Neural cell (in vitro differentiated cells): ENCODE measurements at regions not wholly inside any gene's neighbourhood (a gene's known extent, or its start where the extent isn't known, plus 50 kb on each side); places are given as distances from the start of the nearest gene placed in this dataset.

Experiments used
- H2AFZ ChIP-seq: fragments of 200-600, 300-800 bp; sonication (generic), shearing (Covaris generic); 2 replicates; pipeline ENCODE4 v1.6.0; 2014; ENCODE audit warnings: low read depth, mild to moderate bottlenecking, antibody characterized with exemption, low read length, moderate library complexity
- H3F3A ChIP-seq: fragments of 200-600 bp; shearing (Covaris generic); 2 replicates; pipeline ENCODE4 v1.6.1; 2016; ENCODE audit warnings: mild to moderate bottlenecking, moderate library complexity, mixed read lengths, antibody characterized with exemption, low read length; ENCODE audit not compliant: insufficient read depth, poor library complexity, severe bottlenecking
- H3K27ac ChIP-seq: fragments of 200-600, 300-800 bp; sonication (generic), shearing (Covaris generic); 2 replicates; pipeline ENCODE4 v1.5.1; 2014; ENCODE audit warnings: mild to moderate bottlenecking, low read length, moderate library complexity
- H3K27me3 ChIP-seq: fragments of 300-800, 200-600 bp; sonication (generic), shearing (Covaris generic); 2 replicates; pipeline ENCODE4 v1.6.0; 2014; ENCODE audit warnings: mild to moderate bottlenecking, low read depth, low read length, moderate library complexity; ENCODE audit not compliant: insufficient read depth
- H3K36me3 ChIP-seq: fragments of 300-800, 200-600 bp; sonication (generic), shearing (Covaris generic); 2 replicates; pipeline ENCODE4 v1.5.1; 2014; ENCODE audit warnings: mild to moderate bottlenecking, antibody characterized with exemption, low read length, moderate library complexity; ENCODE audit not compliant: insufficient read depth
- H3K4me2 ChIP-seq: fragments of 300-800, 200-600 bp; sonication (generic), shearing (Covaris generic); 2 replicates; pipeline ENCODE4 v1.6.0; 2014; ENCODE audit warnings: mild to moderate bottlenecking, low read length
- H3K4me3 ChIP-seq: fragments of 300-800, 200-600 bp; sonication (generic), shearing (Covaris generic); 2 replicates; pipeline ENCODE4 v1.5.1; 2014; ENCODE audit warnings: mild to moderate bottlenecking, low read length, moderate library complexity
- H3K79me2 ChIP-seq: fragments of 200-600 bp; shearing (Covaris generic); replicated peaks from 2 replicates; pipeline ENCODE4 v1.6.0; 2014; ENCODE audit warnings: mild to moderate bottlenecking, low read length, moderate library complexity; ENCODE audit not compliant: insufficient read depth
- H3K9ac ChIP-seq: fragments of 300-800, 200-600 bp; sonication (generic), shearing (Covaris generic); 2 replicates; pipeline ENCODE4 v1.6.1; 2016; ENCODE audit warnings: mild to moderate bottlenecking, low read length, mixed read lengths
- H3K9me2 ChIP-seq: fragments of 200-600 bp; shearing (Covaris generic); 2 replicates; pipeline ENCODE4 v1.6.1; 2016; ENCODE audit warnings: mild to moderate bottlenecking, low read length, mixed read lengths; ENCODE audit not compliant: insufficient read depth
- H3K9me3 ChIP-seq: fragments of 200-600, 300-800 bp; sonication (generic), shearing (Covaris generic); 2 replicates; pipeline ENCODE4 v1.6.1; 2016; ENCODE audit warnings: mild to moderate bottlenecking, mixed run types, low read length, moderate library complexity, mixed read lengths
- H4K20me1 ChIP-seq: fragments of 200-600 bp; shearing (Covaris generic); 2 replicates; pipeline ENCODE4 v1.6.1; 2016; ENCODE audit warnings: mild to moderate bottlenecking, mixed run types; ENCODE audit not compliant: insufficient read depth
- EP300 ChIP-seq: fragments of 450-650 bp; conservative IDR thresholded peaks from 2 replicates; pipeline ENCODE4 v1.6.1; 2014; ENCODE audit warnings: antibody characterized with exemption, mild to moderate bottlenecking, moderate library complexity; ENCODE audit not compliant: poor library complexity, severe bottlenecking
- EZH2 ChIP-seq: fragments of 200-600, 300-800 bp; shearing (Covaris generic), sonication (generic); IDR thresholded peaks from 2 replicates; pipeline ENCODE4 v1.6.1; 2014; ENCODE audit warnings: antibody characterized with exemption, low read length, borderline replicate concordance, mild to moderate bottlenecking; ENCODE audit not compliant: insufficient read depth, poor library complexity, severe bottlenecking
- MXI1 ChIP-seq: fragments of 450-650 bp; conservative IDR thresholded peaks from 2 replicates; pipeline ENCODE4 v1.6.1; 2014; ENCODE audit warnings: antibody characterized with exemption, mild to moderate bottlenecking; ENCODE audit not compliant: poor library complexity, severe bottlenecking
- POLR2AphosphoS5 ChIP-seq: IDR thresholded peaks from 2 replicates; pipeline ENCODE4 v1.6.1; 2012
- RAD21 ChIP-seq: fragments of 450-650 bp; conservative IDR thresholded peaks from 2 replicates; pipeline ENCODE4 v1.6.1; 2014; ENCODE audit warnings: antibody characterized with exemption, mild to moderate bottlenecking, moderate library complexity
- SMC3 ChIP-seq: fragments of 450-650 bp; conservative IDR thresholded peaks from 2 replicates; pipeline ENCODE4 v1.6.1; 2014; ENCODE audit warnings: antibody characterized with exemption, mild to moderate bottlenecking, moderate library complexity; ENCODE audit not compliant: poor library complexity
- TAF1 ChIP-seq: IDR thresholded peaks from 2 replicates; pipeline ENCODE4 v1.6.1; 2012; ENCODE audit warnings: low read depth
- TF ChIP-seq, protein P1 (sequence below): fragments of 450-650 bp; IDR thresholded peaks from 2 replicates; pipeline ENCODE4 v1.5.1; 2014; ENCODE audit warnings: antibody characterized with exemption, mild to moderate bottlenecking, moderate library complexity; ENCODE audit not compliant: poor library complexity, severe bottlenecking
- TF ChIP-seq, protein P2 (sequence below): IDR thresholded peaks from 2 replicates; pipeline ENCODE4 v1.6.1; 2012; ENCODE audit warnings: borderline replicate concordance

DNA sequence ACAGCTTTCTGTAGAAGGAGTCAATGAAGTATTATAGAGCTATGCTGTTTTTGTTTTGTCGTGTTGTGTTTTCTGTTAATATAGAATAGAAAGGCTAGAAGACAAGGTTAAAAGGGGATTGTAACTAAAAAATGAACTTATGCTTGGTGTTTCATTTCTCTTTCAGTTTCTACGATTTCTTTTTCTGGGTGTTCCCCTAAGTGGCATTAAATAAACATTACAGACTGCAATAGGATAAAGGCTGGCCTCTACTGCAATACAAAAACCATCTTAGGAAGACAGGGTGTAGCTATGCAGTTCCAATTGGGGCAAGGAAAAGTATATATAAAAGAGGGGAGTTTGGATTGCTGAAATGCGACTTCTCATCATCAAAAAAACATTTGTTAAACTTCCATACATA, 1609.7 kb upstream of the ACVR2A start:
- no peak overlapping the region for H2AFZ ChIP-seq
- H3K4me2 ChIP-seq, result no peak overlapping the region
- H3K79me2 ChIP-seq, result no peaks in the 10 kb centered on the region
- no peaks in the 10 kb centered on the region for H3F3A ChIP-seq
- H3K9me3 ChIP-seq, result no peaks in the 10 kb centered on the region
- no peak overlapping the region for H3K9ac ChIP-seq
- no peak for TF ChIP-seq MXI1
- no peak for TF ChIP-seq RAD21
- TF ChIP-seq EZH2, result no peak
- TF ChIP-seq EP300, result no peak
- TF ChIP-seq, protein P1, sequence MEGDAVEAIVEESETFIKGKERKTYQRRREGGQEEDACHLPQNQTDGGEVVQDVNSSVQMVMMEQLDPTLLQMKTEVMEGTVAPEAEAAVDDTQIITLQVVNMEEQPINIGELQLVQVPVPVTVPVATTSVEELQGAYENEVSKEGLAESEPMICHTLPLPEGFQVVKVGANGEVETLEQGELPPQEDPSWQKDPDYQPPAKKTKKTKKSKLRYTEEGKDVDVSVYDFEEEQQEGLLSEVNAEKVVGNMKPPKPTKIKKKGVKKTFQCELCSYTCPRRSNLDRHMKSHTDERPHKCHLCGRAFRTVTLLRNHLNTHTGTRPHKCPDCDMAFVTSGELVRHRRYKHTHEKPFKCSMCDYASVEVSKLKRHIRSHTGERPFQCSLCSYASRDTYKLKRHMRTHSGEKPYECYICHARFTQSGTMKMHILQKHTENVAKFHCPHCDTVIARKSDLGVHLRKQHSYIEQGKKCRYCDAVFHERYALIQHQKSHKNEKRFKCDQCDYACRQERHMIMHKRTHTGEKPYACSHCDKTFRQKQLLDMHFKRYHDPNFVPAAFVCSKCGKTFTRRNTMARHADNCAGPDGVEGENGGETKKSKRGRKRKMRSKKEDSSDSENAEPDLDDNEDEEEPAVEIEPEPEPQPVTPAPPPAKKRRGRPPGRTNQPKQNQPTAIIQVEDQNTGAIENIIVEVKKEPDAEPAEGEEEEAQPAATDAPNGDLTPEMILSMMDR, result no peak
- no peak for TF ChIP-seq TAF1
- TF ChIP-seq POLR2AphosphoS5, result no peak
- TF ChIP-seq, protein P2, sequence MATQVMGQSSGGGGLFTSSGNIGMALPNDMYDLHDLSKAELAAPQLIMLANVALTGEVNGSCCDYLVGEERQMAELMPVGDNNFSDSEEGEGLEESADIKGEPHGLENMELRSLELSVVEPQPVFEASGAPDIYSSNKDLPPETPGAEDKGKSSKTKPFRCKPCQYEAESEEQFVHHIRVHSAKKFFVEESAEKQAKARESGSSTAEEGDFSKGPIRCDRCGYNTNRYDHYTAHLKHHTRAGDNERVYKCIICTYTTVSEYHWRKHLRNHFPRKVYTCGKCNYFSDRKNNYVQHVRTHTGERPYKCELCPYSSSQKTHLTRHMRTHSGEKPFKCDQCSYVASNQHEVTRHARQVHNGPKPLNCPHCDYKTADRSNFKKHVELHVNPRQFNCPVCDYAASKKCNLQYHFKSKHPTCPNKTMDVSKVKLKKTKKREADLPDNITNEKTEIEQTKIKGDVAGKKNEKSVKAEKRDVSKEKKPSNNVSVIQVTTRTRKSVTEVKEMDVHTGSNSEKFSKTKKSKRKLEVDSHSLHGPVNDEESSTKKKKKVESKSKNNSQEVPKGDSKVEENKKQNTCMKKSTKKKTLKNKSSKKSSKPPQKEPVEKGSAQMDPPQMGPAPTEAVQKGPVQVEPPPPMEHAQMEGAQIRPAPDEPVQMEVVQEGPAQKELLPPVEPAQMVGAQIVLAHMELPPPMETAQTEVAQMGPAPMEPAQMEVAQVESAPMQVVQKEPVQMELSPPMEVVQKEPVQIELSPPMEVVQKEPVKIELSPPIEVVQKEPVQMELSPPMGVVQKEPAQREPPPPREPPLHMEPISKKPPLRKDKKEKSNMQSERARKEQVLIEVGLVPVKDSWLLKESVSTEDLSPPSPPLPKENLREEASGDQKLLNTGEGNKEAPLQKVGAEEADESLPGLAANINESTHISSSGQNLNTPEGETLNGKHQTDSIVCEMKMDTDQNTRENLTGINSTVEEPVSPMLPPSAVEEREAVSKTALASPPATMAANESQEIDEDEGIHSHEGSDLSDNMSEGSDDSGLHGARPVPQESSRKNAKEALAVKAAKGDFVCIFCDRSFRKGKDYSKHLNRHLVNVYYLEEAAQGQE, result no peak
- no peak for TF ChIP-seq SMC3
- no peaks in the 10 kb centered on the region for H3K36me3 ChIP-seq
- H3K27me3 ChIP-seq, result no peaks in the 10 kb centered on the region
- no peaks in the 10 kb centered on the region for H4K20me1 ChIP-seq
- H3K27ac ChIP-seq, result no peak overlapping the region
- no peak overlapping the region for H3K4me3 ChIP-seq
- no peaks in the 10 kb centered on the region for H3K9me2 ChIP-seq

DNA sequence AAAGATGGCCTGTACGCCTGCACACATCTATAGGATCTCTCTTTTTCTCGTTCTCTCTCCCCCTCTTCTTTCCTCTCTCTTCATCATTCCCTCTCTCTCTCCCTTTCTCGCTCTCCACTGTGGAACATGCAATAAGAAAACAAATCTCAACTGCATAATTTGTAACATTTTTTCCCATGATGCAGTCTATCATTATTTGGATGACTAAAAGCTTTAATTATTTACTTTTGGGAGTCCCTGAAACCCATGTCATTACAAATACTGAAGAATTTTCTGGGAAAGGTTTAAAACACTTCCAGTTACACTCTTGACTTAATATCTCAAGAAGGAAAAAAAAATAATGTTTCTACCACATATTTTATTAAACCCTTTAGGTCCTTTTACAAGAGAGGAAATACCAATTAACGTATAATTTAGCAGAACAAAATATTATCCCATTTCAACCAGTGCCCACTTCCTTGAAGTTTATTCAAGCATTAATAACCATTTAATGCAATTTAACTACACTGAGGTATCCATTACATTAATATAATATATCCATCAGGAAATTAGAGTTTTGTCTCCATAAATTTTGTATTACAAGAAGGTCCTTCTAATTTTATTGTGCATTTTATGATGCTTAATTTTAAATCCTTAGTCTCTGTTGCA, 1615.2 kb upstream of the ACVR2A start:
- H2AFZ ChIP-seq, result no peak overlapping the region
- no peaks in the 10 kb centered on the region for H3K36me3 ChIP-seq
- H3K4me2 ChIP-seq, result no peak overlapping the region
- no peaks in the 10 kb centered on the region for H3F3A ChIP-seq
- TF ChIP-seq, protein P1, result no peak
- TF ChIP-seq MXI1, result no peak
- no peak for TF ChIP-seq EZH2
- no peak for TF ChIP-seq RAD21
- TF ChIP-seq POLR2AphosphoS5, result no peak
- TF ChIP-seq TAF1, result no peak
- TF ChIP-seq SMC3, result no peak
- TF ChIP-seq, protein P2, result no peak
- no peak for TF ChIP-seq EP300
- no peak overlapping the region for H3K27ac ChIP-seq
- H3K9me3 ChIP-seq, result no peaks in the 10 kb centered on the region
- H3K9ac ChIP-seq, result no peak overlapping the region
- H3K4me3 ChIP-seq, result no peak overlapping the region
- no peaks in the 10 kb centered on the region for H4K20me1 ChIP-seq
- no peaks in the 10 kb centered on the region for H3K79me2 ChIP-seq
- no peaks in the 10 kb centered on the region for H3K9me2 ChIP-seq
- no peaks in the 10 kb centered on the region for H3K27me3 ChIP-seq
